HCT116 (cell line): ENCODE measurements at regions not wholly inside any gene's neighbourhood (a gene's known extent, or its start where the extent isn't known, plus 50 kb on each side); places are given as distances from the start of the nearest gene placed in this dataset.

Experiments
- ATAC-seq: fragments of 200-7000 bp; cut with Tn5 transposase; 2 replicates; pipeline ENCODE4 v1.9.1; 2020; ENCODE audit warnings: mild to moderate bottlenecking, moderate library complexity
- BruUV-seq: library from RNA; stranded (reverse); fragments of 400-500 nt; replicated peaks from 2 replicates; lab custom pipeline; 2021; lab: Mats Ljungman, UMichigan
- CTCF ChIA-PET: fragments of 300-600 bp; sonication (Branson Sonifier 250); formaldehyde crosslinking; loops from one replicate; lab custom pipeline; 2021; ENCODE audit warnings: antibody characterized with exemption; lab: Charles Lee
- POLR2A ChIA-PET: fragments of 300-600, 350-600 bp; sonication (Branson Sonifier 250); formaldehyde crosslinking; loops from one replicate; lab custom pipeline; 2021; ENCODE audit warnings: antibody characterized with exemption; lab: Charles Lee
- RAD21 ChIA-PET, 2 experiments: fragments of 300-600 bp; sonication (Branson Sonifier 250); formaldehyde crosslinking; loops; one replicate each; lab custom pipeline; 2023; ENCODE audit warnings: low total read pairs in 2 of 2; ENCODE audit not compliant: uncharacterized antibody in 2 of 2, unreplicated experiment in 2 of 2, low non-redundant PET in 1 of 2; lab: Charles Lee
- DNase-seq: peaks from one replicate; pipeline ENCODE4 v3.0.0-alpha.2; 2010; ENCODE audit warnings: low read depth, low spot score
- H2AFZ ChIP-seq: fragments of 200-600 bp; shearing (Covaris generic), sonication (generic); 2 replicates; pipeline ENCODE4 v1.6.1; 2017; ENCODE audit warnings: low read depth, mixed run types, mixed read lengths, antibody characterized with exemption, low read length; ENCODE audit not compliant: poor library complexity, severe bottlenecking
- H3K27ac ChIP-seq: 2 replicates; pipeline ENCODE4 v1.5.1; 2012; ENCODE audit warnings: low read depth, low read length
- H3K27me3 ChIP-seq: fragments of 200-600 bp; sonication (generic); 2 replicates; pipeline ENCODE4 v1.6.1; 2016; ENCODE audit warnings: mixed run types, low read length, mixed read lengths; ENCODE audit not compliant: insufficient read depth
- H3K36me3 ChIP-seq, 2 experiments: fragments of 200-500 bp in 1 of 2; fragments of 200-600 bp in 1 of 2; sonication (Bioruptor generic) in 1 of 2; sonication (generic) in 1 of 2; 2 replicates each; pipeline versions ENCODE4 v1.5.1 to v1.6.1; 2014 to 2016; ENCODE audit warnings: low read length in 2 of 2, inconsistent platforms in 1 of 2, mixed read lengths in 1 of 2, mixed run types in 1 of 2; ENCODE audit not compliant: insufficient read depth in 2 of 2, control insufficient read depth in 1 of 2
- H3K4me1 ChIP-seq, 2 experiments: fragments of 200-600 bp in 1 of 2; sonication (generic) in 1 of 2; 2 replicates each; pipeline versions ENCODE4 v1.5.1 to v1.6.1; 2012 to 2017; ENCODE audit warnings: low read length in 2 of 2, inconsistent platforms in 1 of 2, mild to moderate bottlenecking in 1 of 2, mixed read lengths in 1 of 2, mixed run types in 1 of 2, moderate library complexity in 1 of 2; ENCODE audit not compliant: insufficient read depth in 2 of 2, control insufficient read depth in 1 of 2
- H3K4me2 ChIP-seq: fragments of 200-600 bp; sonication (generic); 2 replicates; pipeline ENCODE4 v1.6.1; 2017; ENCODE audit warnings: mixed run types, low read length, mixed read lengths
- H3K4me3 ChIP-seq, 2 experiments: fragments of 200-600 bp in 1 of 2; sonication (generic) in 1 of 2; replicated peaks in 1 of 2; 2 replicates each; pipeline ENCODE4 v1.5.1; 2011 to 2016; ENCODE audit warnings: low read length in 2 of 2, control low read depth in 1 of 2, low read depth in 1 of 2, mild to moderate bottlenecking in 1 of 2, mixed read lengths in 1 of 2, mixed run types in 1 of 2
- H3K79me2 ChIP-seq: fragments of 200-600 bp; sonication (generic); 2 replicates; pipeline ENCODE4 v1.6.1; 2017; ENCODE audit warnings: mild to moderate bottlenecking, mixed run types, low read length, moderate library complexity, mixed read lengths; ENCODE audit not compliant: insufficient read depth
- H3K9ac ChIP-seq: fragments of 200-600 bp; sonication (generic); 2 replicates; pipeline ENCODE4 v1.6.1; 2016; ENCODE audit warnings: low read length, mixed read lengths
- H3K9me2 ChIP-seq: fragments of 200-600 bp; sonication (generic), shearing (Covaris generic); 2 replicates; pipeline ENCODE4 v1.6.1; 2017; ENCODE audit warnings: mixed run types, mild to moderate bottlenecking, moderate library complexity; ENCODE audit not compliant: insufficient read depth
- H3K9me3 ChIP-seq, 2 experiments: fragments of 200-500 bp in 1 of 2; fragments of 200-600 bp in 1 of 2; sonication (Bioruptor generic) in 1 of 2; sonication (generic) in 1 of 2; 2 replicates each; pipeline ENCODE4 v1.6.1; 2014 to 2017; ENCODE audit warnings: low read length in 2 of 2, mixed read lengths in 2 of 2, inconsistent platforms in 1 of 2, low read depth in 1 of 2, mild to moderate bottlenecking in 1 of 2, mixed run types in 1 of 2, moderate library complexity in 1 of 2; ENCODE audit not compliant: control insufficient read depth in 1 of 2, insufficient read depth in 1 of 2
- H4K20me1 ChIP-seq: fragments of 200-600 bp; sonication (generic), shearing (Covaris generic); 2 replicates; pipeline ENCODE4 v1.6.1; 2017; ENCODE audit warnings: mixed run types, mild to moderate bottlenecking, moderate library complexity; ENCODE audit not compliant: insufficient read depth
- ATF3 ChIP-seq: IDR thresholded peaks from 2 replicates; pipeline ENCODE4 v1.6.1; 2012
- ELF1 ChIP-seq: IDR thresholded peaks from 2 replicates; pipeline ENCODE4 v1.6.1; 2012; ENCODE audit warnings: low read depth, borderline replicate concordance
- EZH2 ChIP-seq: fragments of 200-600 bp; sonication (generic); IDR thresholded peaks from 2 replicates; pipeline ENCODE4 v1.6.1; 2017; ENCODE audit warnings: antibody characterized with exemption, mixed run types
- EZH2phosphoT487 ChIP-seq: fragments of 200-600 bp; IDR thresholded peaks from 2 replicates; pipeline ENCODE4 v1.6.1; 2018; ENCODE audit warnings: antibody characterized with exemption, borderline replicate concordance
- FOSL1 ChIP-seq: IDR thresholded peaks from 2 replicates; pipeline ENCODE4 v1.6.1; 2012; ENCODE audit warnings: low read depth
- JUND ChIP-seq: IDR thresholded peaks from 2 replicates; pipeline ENCODE4 v1.6.1; 2012
- POLR2A ChIP-seq: IDR thresholded peaks from 2 replicates; pipeline ENCODE4 v1.7.0; 2011; ENCODE audit warnings: borderline replicate concordance; ENCODE audit not compliant: insufficient read depth, insufficient read length; ENCODE audit errors: extremely low read depth
- RAD21 ChIP-seq: IDR thresholded peaks from 2 replicates; pipeline ENCODE4 v1.6.1; 2012; ENCODE audit warnings: low read depth, mild to moderate bottlenecking
- SRF ChIP-seq: IDR thresholded peaks from 2 replicates; pipeline ENCODE4 v1.6.1; 2012; ENCODE audit warnings: low read depth
- ZFX ChIP-seq: fragments of 450-650 bp; IDR thresholded peaks from 2 replicates; pipeline ENCODE4 v1.6.1; 2017
- ZNF274 ChIP-seq: fragments of 200-500 bp; sonication (Bioruptor generic); IDR thresholded peaks from 2 replicates; pipeline ENCODE4 v1.6.1; 2014; ENCODE audit warnings: mild to moderate bottlenecking, low read depth, low read length, inconsistent platforms
- intact Hi-C: fragments of 100-400 bp; cut with micrococcal nuclease; formaldehyde crosslinking; loops from 2 replicates; pipeline ENCODE4 v1.10.0; 2022
- TF ChIP-seq, protein P1 (sequence below), 3 experiments: fragments of 200-600 bp in 1 of 3; sonication (generic) in 1 of 3; IDR thresholded peaks in 2 of 3; conservative IDR thresholded peaks in 1 of 3; 2 replicates each; pipeline ENCODE4 v1.5.1; 2012 to 2017; ENCODE audit warnings: low read depth in 2 of 3, low read length in 2 of 3, antibody characterized with exemption in 1 of 3, borderline replicate concordance in 1 of 3, control low read depth in 1 of 3, mild to moderate bottlenecking in 1 of 3, mixed read lengths in 1 of 3, mixed run types in 1 of 3, moderate library complexity in 1 of 3; ENCODE audit not compliant: insufficient read depth in 1 of 3

DNA sequence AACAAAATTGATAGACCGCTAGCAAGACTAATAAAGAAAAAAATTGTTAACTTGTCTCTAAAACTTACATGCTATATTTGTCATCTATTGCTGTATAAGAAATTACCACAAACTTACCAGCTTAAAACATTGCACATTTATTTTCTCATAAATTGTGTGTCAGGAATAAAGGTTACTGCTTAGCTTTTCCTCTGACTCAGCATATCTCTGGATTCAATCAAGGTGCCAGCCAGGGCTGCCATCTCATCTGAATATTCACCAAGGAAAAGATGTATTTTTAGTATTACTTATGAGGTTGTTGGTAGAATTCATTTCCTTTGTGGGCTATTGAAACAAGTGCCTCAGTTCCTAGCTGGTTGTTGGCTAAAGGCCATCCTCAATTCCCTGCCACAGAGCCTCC lies 912.6 kb upstream of the NEGR1 start:
- H3K27ac ChIP-seq, result no peak overlapping the region
- no peaks in the 10 kb centered on the region for H3K79me2 ChIP-seq
- H3K9ac ChIP-seq, result no peak overlapping the region
- DNase-seq, result no peak
- no peak overlapping the region for H2AFZ ChIP-seq
- no peak for ATAC-seq
- no peaks in the 10 kb centered on the region for H3K9me2 ChIP-seq
- H3K4me1 ChIP-seq, result no peaks in the 10 kb centered on the region
- H3K4me2 ChIP-seq, result no peak overlapping the region
- H3K36me3 ChIP-seq, result no peaks in the 10 kb centered on the region
- H3K4me3 ChIP-seq, result no peak overlapping the region
- RAD21 ChIA-PET, result no interaction called here
- intact Hi-C loops, result no loop called here
- POLR2A ChIA-PET, result no interaction called here
- TF ChIP-seq SRF (no peak), EZH2 (no peak), JUND (no peak), RAD21 (no peak), EZH2phosphoT487 (no peak), ZFX (no peak), ZNF274 (no peak), FOSL1 (no peak), ATF3 (no peak), ELF1 (no peak), POLR2A (no peak)
- TF ChIP-seq, protein P1, sequence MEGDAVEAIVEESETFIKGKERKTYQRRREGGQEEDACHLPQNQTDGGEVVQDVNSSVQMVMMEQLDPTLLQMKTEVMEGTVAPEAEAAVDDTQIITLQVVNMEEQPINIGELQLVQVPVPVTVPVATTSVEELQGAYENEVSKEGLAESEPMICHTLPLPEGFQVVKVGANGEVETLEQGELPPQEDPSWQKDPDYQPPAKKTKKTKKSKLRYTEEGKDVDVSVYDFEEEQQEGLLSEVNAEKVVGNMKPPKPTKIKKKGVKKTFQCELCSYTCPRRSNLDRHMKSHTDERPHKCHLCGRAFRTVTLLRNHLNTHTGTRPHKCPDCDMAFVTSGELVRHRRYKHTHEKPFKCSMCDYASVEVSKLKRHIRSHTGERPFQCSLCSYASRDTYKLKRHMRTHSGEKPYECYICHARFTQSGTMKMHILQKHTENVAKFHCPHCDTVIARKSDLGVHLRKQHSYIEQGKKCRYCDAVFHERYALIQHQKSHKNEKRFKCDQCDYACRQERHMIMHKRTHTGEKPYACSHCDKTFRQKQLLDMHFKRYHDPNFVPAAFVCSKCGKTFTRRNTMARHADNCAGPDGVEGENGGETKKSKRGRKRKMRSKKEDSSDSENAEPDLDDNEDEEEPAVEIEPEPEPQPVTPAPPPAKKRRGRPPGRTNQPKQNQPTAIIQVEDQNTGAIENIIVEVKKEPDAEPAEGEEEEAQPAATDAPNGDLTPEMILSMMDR (IDR thresholded peaks at IDR 0.05 in 2 of 3, conservative IDR thresholded peaks at IDR 0.05 in 1 of 3; ENCODE audit: borderline replicate concordance in 1 of 3, insufficient read depth in 1 of 3, low read depth in 2 of 3, low read length in 2 of 3), result no peak
- H4K20me1 ChIP-seq, result no peaks in the 10 kb centered on the region
- CTCF ChIA-PET, result no interaction called here
- no peaks in the 10 kb centered on the region for H3K27me3 ChIP-seq
- no TSS peak for BruUV-seq
- peaks cover 7 to 23% of the 10 kb centered on the region in 2 experiments; a peak in 2 of 4 replicates for H3K9me3 ChIP-seq
